ENCODE measurements at regions not wholly inside any gene's neighbourhood (a gene's known extent, or its start where the extent isn't known, plus 50 kb on each side); places are given as distances from the start of the nearest gene placed in this dataset.
A peak's percentile ranks its signal among the peaks of the same experiment; 100 is the strongest.

DNA sequence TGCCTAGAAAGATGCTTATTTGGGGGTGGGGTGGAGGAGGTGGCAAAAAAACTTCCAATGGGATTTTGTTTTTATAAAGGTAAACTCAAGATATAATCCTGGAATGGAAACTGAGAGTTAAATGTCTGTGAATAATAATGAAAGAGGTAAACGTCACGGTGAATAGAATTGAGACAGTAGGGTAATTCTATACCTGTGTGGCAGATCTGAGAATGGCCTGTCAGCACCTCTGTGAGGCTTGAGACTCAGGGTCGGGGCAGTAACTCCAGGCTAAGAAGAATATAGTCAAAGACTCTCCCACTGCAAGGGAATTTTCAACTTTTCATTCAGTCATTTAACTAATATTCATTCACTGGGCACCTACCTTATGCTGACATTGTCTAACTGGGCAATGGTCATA is 581.2 kb upstream of the ZNF608 start:
- DNase-seq = no peak

DNA sequence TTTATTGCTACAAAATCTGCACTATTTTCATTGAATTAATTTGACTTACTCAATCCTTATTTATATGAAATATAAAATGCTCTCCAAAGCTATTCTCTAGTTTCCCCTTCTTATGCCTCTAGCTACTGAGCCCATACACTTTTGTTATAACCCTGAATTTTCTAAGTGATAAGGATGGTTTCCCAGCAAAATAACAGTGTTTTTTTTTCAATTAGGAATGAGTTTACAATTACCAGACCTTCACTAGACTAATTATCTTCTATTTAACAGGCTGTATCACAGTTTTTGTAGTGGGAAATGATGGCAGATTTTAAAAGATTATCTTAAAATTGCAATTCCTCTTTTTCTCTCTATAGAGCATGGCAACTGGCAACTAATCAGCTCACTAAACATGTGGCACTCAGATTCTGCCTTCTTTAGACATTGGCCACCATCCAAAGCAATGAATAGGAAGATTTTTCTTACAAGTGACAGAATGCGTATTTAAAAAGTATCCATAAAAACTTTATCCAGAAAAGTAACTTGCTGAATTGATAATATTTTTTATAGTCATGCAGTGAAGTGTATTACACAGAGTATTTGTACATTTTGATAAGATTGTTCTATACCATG is 585.7 kb upstream of the ZNF608 start:
- no peak for DNase-seq

DNA sequence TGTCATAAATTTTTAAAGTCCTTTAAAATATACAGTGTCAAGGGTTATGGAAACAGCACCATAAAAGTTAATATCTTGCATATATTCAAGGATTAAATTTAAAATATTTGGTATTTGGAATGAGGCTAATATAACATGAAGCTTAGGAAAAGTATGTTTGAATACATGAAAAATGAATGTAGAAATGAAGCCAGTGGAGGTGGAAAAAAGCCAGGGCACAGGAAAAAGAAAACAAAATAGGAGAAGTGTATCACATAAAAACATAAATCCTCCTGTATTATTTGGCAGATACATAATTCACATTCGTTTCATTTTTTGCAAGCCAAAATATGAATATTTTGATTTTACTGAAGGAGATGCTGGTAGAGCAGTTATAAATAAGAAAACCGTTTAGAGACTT is 587.0 kb upstream of the ZNF608 start:
- DNase-seq = no peak

DNA sequence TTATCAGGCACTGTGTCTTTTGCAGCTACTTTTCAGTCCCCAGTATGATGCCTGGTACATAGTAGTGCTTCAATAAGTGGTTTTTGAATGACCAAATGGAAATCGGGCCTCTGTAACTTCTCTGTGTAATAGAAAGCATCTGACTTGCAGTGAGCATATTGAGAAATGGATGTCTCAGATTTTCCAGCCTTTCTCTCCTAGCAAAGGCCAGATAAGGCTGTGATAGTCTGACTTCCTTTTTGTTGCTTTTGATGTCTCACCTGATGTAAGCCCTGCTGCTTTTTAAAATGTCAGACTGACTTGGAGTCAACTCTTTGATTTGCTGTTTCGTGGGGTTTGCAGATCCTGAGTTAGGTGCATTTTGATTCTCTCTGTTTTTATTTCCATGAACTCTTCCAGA is 590.0 kb upstream of the ZNF608 start:
- no peak for DNase-seq

DNA sequence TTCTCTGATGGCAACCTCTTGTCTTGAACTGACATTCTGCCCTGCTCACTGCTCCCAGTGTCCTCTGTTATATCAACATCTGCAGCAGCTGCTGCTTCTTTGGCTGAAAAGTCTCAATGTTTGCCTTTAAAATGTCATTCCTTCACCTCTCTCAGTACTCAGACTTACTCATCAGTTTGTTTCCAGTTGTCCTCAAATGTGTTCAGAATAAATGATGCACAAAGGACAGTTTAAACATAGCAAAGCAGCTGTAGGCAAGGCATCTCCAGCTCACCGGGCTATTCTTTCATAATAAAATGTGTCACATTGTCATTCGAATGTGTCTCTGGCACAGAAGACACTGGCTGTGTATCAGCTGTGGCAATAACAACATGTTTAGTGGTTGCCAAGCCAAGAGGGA is 590.9 kb upstream of the ZNF608 start:
- no peak for DNase-seq

DNA sequence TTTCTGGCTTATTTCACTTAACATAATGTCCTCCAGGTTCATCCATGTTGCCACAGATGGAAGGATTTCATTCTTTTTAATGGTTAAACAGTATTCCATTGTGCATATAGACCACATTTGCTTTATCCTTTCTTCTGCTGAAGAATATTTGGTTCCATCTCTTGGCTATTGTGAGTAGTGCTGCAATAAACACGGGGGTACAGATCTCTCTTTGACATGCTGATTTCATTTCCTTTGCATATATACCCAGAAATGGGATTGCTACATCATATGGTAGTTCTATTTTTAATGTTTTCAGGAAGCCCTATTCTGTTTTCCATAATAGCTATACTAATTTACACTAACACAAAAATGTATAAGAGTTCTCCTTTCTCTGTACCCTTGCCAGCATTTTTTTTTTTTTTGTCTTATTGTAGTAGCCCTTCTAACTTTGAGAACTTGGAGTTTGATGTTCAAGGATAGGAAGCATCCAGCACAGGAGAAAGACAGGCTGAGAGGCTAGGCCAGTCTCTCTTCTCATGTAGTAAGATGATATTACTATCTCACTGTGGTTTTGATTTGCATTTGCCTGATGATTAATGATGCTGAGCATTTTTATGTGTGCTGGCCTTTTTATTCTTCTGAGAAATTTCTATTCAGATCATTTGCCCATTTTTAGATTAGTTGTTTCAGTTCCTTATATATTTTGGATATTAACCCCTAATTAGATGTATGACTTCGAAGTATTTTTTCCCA is 592.2 kb upstream of the ZNF608 start:
- no peak for DNase-seq

DNA sequence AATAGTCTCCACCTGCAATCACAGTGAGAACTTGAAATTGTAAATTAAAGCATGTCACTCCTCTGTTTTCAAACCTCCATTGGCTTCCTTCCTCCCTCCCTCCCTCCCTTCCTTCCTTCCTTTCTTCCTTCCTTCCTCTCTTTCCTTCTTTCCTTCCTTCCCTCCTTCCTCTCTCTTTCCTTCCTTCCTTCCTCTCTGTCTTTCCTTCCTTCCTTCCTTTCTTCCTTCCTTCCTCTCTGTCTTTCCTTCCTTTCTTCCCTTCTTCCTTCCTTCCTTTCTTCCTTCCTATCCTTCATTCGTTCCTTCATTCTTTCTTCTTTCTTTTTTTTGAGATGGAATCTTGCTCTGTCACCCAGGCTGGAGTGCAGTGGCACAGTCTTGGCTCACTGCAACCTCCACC is 595.0 kb upstream of the ZNF608 start:
- DNase-seq = no peak

DNA sequence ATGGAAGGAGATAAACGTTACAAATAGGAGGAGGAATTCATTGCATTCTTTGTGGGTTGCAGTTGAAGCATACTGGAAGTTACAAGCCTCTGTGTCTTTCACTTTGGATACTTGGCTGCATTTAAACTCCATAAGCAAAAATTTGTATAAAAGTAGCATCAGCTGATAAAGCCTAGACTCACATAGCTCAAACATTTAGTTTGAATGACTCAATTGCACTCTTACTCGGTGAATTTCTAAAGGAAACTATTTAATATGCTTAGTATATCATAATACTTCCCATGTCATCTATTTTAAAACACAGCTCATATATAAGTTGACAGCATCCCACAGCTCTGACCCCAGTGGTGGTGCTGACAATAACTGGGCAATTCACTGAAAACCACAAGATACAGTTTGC is 596.6 kb upstream of the ZNF608 start:
- no peak for DNase-seq

DNA sequence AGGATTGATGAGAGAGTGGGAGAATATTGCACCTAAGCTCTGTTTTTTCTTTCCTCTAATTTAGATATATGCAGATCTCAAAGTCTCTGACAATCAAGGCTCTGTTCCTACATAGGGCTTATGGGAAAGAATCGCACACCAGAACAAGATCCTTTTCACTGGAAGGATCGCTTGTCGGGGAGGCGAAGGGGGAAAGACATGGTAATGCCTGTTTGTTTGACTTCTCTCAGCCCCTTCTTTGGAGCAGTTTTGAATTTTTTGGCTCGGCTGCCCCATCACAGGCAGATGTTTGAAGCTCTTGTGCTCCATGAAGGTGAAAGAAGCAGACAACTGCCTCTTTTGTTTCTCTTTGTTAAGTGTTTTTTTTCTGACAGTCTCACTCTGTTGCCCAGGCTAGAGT is 599.9 kb upstream of the ZNF608 start:
- DNase-seq = no peak

DNA sequence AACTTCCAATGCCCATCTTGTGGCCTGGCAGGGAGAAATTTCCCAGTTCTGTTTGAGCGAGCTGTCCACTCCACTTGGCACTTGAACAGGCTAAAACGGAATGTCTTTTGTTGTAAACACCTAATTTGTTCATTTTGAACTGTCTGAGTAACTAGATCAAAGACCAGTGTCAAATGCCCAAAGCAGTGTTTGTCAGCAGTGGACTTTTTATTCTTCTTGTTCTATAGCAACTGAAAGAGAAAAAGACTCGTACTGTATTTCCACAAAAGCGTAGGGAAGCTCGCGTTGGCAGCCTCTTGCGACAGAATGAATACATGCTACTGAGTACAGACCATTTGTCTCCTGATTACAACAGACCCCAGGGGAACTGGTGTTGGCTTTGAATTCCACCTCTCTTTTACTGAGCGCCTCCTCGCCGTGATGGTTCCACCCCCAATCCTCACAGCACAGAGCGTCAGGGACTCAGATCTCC is 601.8 kb upstream of the ZNF608 start:
- DNase-seq = no peak

DNA sequence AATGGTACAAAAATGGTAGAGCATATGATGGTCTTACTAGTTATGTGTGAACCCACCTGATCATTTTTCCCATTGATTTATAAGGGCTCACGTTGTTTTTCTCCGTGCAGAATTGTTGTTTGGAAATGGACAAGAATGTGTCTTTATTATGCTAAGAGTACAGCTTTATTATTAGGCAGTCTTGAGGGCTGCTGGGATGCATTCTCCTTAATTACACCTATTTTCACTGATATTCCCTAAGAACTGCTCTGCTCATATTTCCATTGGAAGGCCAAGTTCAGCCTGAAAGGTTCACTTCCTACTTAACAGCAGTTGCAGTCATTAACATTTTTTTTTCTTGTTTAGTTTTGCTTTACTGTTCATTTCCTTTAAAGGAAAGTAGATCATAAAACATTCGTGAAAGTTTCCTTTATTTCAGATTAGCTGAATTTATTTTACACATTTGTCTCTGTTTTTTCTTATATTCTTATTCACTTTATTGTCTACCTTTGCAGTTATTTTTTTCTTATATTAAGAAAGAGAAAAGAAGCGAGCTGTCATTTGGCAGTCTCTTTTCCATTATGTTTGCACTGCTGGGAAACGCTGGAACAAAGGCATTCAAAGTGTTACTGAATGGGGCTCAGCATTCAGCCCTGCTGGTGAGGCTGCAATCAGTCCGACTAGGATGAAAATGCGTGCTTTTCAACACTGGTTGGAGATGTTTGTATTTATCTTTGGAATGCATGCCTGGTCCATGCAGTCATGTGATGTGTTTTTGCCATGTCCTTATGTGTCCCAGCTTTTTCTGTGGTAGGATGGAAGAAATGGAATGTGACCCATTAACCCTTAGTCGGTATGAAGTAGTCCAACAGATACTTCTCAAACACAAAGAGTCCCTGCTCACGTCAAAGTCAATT is 602.7 kb upstream of the ZNF608 start:
- DNase-seq = no peak

DNA sequence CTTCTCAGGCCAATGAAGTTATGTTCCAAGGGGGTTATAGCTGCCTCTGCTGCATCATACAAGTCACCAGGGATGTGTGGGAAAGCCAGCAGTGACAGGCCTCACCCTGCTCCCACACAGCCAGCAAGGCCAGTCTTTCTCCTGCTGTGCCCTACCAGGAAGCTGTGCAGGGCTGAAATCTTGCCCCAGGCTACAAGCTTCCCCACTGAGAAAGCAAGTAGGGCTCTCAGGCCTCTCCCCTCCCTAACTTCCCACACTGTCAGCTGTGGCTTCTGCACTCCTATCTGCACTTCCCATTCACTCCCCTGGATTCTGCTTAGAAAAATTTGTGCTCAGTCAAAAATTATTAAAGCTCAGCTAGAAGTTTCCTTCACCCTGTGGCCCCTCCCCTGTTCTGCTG is 611.2 kb upstream of the ZNF608 start:
- no peak for DNase-seq

DNA sequence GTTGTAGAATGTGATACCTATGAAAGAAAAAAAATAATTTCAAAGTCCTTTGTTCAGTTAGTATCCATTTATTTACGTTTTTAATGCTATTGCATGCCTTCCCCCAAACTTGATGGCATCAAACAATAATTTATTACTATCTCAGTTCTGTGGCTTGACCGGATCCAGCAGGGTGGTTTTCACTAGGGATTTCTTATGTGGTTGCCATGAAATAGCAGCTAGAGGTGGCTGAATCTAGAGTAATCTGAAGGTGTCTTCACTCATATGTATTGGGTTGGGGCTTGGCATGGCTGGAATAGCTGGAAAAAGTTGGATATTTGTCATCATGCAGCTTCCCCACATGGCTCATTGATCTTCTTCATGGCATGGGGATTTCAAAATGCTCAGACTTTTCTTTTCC is 619.3 kb upstream of the ZNF608 start:
- no peak for DNase-seq

DNA sequence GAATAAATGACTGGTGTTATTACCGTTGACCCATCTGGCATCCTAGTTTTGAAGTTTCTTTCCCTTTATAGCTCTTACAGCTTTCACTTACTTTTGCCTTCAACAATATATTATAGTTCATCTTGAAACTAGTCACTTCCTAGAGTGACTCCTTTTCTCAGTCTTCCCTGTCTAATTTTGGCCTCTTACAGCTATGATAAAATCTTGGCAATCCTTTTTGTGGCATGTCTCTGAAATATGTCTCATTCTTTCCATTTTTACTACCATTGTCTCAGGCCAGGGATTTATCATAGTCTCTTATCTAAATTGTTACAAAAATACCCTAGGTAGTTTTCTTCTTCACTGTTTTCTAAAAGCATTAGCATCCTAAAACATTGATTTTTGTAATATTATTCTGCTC is 621.3 kb upstream of the ZNF608 start:
- DNase-seq = no peak

DNA sequence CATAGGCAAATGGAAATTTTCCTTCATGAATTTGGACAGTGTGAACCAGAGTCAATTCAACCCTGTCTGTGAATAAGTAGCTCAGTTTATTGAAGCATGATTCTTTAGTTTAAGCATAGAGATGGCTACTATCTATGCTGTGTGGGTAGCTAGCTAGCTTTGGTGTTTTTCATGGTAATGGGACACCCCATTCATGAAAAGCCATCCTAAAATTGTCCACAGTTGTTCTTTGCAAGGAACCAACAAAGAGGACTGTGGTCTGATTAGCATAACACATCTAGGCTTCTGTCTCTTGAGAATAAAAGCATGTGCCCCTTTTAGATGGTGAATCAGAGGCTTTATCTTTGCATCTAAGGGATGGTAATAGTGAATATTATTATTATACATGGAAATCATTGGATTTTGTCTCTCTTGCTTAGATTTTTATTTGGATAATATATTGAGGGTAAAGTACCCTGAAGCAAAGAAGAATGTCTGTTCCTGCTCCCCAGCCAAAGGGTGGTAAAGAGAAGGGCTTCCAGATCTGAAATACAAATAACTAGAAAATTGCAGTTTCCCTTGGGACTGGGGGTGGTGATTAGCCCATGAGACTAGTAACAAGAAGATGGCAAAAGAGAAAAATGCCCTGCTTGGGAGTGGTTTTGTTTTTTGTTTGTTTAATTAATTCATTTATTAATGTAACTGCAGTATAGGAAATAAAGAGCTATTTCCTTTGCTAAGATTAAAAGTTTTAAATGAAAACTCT is 624.2 kb upstream of the ZNF608 start:
- no peak for DNase-seq

DNA sequence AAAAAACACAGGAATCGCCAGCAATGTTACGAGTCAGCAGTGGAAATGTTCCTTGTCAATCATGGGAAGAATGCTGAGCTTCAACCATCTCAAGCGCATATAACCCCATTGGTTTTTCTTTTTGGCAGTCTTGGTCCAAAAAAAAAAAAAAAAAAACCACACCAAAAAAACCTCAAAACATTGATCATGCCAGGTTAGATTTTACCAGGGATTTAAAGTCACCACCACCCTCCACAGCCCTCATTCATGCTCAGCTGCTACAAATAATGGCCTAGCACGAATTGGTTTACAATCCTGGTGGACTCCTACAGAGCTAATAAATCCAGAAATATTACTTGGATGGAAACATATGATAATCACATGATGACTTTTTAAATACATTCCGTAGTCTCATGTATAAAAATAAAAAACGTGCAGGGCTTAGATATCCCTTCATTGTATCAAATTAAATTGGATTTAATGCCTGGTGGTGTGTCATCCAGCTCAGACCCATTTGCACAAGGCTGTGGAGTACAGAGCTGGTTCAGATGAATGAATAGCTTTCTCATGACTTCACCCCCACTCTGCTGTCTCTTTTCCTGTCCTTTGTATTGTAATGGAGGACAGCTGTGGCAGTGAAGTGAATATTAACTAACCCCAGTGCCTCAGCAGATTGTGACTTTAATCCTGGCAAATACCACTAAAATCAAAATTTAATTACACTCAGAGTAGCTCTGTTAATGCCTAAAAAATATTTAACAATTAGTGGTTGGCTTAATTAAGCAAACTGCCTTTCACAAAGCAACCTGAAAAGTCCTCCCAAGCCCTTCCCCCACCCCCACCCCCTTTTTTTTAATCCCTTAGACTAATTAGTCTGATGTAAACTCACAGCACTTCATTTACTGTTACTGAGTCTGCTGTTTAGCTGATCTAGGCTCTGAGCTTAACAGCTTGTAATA is 626.5 kb upstream of the ZNF608 start:
- DNase-seq = no peak

DNA sequence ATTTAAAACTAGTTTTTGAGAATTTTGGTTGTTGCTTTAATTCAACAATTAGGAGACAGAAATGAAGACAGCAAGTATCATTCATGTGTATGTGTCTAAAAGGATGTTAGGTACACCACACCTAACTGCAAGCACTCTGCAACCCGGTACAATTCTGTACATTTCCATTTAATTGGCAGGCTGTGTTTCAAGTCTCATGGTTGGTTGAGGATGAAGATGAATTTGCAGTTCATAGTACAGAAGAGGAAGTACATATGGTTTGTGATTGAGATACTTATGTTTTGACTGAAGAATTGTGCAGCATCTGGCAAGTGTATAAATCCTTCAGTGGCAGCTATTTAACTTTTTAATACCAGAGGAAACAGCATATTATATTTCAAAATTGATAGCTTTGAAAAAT is 628.7 kb upstream of the ZNF608 start:
- DNase-seq = no peak

DNA sequence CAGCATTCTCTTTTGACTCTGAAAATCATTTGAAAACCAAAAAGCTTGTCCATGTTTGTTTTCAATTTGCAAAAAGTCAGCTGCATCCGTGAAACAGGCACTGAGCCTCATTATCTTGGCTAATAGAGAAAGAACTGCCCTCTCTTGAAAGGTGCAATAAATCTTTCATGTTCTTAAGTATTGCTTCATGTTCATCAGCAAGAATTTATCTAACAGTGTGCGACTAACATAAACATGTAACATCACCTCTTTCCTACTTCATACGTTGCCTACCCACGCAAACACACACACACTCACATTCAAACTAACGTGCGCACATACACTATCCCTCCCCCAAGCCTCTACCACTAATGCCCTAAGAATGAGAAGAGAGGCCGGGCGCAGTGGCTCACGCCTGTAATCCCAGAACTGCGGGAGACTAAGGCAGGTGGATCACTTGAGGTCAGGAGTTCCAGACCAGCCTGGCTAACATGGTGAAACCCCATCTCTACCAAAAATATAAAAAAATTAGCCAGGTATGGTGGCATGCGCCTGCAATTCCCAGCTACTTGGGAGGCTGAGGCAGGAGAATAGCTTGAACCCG is 629.7 kb upstream of the ZNF608 start:
- DNase-seq = peak; percentile 16

DNA sequence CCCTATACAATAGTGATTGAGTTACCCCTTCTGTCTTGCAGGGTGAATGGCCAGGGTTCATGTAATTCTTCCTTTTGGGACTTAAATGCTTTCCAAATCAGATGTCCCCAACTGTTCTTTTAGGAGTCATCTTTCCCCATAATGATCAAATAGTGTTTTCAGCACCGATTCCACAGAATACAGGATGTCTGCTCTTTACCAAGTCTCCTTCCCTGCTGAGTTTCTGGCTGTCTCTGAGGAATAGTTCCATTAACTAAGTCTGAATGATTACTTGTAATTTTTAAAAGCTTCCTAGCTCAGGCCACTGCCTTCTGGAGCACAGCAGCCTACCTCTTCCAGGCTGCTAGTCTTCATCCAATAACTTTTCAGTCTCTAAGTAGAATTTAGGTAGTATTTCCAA is 630.7 kb upstream of the ZNF608 start:
- DNase-seq = no peak

DNA sequence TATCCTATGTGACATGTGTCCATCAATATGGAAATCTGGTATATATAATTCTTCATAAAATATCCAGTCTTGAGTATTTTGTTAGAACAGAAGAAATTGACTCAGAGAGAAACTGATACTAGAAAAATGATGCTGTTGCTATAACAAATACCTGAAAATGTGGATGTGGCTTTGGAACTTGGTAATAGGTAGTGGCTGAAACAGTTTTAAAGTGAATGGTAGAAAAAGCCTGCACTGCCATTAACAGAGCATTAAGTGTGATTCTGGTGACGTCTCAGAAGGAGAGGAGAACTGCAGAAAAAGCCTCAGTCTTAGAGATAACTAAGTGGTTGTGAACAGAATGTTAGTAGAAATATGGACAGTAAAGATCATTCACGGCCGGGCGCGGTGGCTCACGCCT is 634.9 kb upstream of the ZNF608 start:
- DNase-seq = no peak

DNA sequence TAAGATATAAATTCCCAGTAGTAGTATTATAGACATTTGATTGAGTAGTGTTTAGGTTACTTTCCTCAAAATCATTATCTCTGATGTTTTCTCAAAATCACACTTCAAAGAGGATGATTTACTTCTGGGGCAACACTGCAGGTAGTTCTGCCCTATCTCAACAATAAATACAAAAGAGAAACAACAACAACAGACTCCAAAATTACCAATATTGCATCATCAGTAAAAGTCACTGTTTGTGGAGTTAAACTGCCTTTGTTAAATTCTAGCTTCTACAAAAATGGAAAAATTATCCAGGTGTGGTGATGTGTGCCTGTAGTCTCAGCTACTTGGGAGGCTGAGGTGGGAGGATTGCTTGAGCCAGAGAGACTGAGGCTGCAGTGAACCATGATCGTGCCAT is 637.6 kb upstream of the ZNF608 start:
- no peak for DNase-seq

Data from renal pelvis (tissue), 1 donor.